Fibroblast of skin of back (primary cell): ENCODE measurements at regions not wholly inside any gene's neighbourhood (a gene's known extent, or its start where the extent isn't known, plus 50 kb on each side); places are given as distances from the start of the nearest gene placed in this dataset.

ENCODE experiments used
- DNase-seq: peaks from one replicate; pipeline ENCODE4 v3.0.0-alpha.2; 2013

GRCh38 chr18:57991552-57991951 is 52.5 kb upstream of the NEDD4L start:
- no peak for DNase-seq

- DNase-seq, result no peak
Measured at GRCh38 chr18:57989536-57989935, 54.5 kb upstream of the NEDD4L start.

DNA sequence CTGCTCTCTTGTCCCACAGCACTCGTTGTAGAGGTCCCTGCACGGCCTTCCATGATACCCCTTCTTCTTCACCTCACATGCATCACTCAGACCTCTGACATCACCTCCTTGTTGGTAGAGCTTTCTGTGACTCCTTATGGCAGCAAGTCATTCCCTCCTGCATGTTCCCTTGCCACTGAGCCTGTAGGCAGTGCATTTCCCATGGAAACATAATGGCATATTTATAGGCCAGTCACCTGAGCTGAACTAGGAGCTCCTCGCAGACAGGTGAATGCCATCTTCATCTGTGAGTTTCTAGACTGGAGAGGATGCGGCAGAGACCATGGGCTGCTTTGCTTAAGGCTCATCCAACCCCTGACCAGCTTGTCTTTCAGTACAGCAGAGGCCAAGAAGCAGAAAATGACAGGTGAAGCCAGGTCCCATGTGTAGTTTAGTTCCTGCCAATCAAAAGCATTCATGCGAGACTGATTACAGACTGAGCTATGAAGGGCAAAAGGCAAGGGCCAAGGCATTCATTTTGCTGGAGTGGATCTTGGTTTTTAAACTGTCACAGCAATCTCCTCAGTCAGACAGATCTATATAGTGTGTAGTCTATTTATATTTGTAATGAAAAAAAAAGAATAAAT is 59.4 kb upstream of the NEDD4L start:
- DNase-seq, result no peak

GRCh38 chr18:57983965-57984364 is 60.1 kb upstream of the NEDD4L start:
- DNase-seq, result no peak

DNA sequence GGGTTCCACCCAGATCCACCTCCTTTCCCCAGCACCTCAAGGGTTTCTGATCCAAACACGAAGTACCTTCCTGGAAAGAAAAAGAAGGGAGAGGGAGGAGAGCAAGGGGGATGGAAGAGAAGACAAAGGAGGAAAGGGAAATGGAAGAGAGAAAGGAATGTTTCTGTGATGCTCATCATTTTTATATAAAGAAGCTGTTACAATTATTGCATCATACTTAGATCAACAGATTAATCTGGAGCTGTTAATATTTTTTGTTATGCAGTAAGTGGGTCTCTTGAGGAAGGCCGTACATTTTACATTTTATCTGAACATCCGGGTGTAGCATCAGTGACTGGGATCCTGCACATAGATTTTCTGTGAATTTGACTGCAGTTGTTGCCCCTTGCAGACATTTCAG is 60.6 kb upstream of the NEDD4L start:
- DNase-seq, result no peak

- DNase-seq, result no peak
Measured at GRCh38 chr18:57982372-57983021, 61.5 kb upstream of the NEDD4L start.

DNA sequence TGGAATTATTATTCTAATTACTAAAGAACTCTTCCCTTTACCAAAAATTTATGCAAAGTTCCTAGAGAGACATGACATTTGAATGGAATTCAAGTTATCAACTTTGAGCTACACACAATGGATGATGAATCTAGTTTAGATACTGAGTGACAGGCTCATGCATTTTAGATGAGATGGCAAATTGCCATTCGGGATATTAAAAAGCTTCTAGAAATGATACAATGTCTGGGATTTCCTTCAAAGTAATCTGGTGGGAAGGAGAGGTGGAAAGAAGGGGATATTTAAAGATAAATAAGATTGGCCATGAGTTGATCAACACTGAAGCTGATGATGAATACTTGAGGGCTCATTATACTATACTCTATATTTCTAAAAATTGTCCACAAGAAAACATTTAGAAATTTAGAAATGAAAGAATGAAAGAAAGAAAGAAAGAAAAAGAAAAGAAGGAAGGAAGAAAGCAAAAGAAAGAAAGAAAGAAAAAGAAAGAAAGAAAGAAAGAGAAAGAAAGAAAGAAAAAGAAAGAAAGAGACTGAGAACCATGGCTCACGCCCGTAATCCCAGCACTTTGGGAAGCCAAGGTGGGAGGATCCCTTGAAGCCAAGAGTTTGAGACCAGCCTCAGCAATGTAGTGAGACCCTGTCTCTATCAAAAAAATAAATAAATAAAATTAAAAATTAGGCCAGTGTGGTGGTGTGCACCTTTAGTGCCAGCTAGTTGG is 62.6 kb upstream of the NEDD4L start:
- no peak for DNase-seq

DNA sequence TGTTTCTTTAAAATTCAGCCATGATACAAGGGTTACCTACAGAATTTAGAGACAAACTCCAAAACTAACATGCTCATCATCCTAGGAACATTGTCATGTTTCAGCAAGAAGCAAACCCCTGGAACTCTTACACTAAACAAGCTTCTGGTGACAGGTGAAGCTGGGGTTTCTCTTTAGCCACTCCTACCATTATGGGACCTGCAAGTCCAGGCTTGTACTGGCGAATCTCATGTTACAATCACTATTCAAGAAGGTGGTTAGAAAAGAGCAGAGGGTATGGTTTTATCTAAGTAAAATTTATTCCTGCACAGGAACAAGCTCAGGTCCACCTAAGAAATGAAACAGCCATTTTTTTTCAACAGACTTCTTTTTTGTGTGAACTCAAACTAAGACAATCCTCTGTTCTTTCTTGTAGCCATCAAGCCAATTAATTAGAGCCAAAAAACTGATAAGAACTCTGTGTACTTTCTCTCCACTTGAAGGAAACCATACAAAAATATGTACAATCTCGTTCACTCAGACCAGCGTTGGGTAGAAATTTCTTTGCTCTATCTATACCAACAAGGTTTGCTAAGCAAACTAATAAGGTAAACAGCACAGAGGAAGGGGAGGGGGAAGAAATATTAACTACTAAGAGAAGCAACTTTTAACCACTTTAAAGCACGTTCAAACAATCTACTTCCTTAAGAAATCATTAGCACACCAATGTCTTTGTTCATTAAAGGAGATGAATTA is 63.3 kb upstream of the NEDD4L start:
- DNase-seq, result no peak

GRCh38 chr18:57976230-57976773 is 67.7 kb upstream of the NEDD4L start:
- no peak for DNase-seq

DNA sequence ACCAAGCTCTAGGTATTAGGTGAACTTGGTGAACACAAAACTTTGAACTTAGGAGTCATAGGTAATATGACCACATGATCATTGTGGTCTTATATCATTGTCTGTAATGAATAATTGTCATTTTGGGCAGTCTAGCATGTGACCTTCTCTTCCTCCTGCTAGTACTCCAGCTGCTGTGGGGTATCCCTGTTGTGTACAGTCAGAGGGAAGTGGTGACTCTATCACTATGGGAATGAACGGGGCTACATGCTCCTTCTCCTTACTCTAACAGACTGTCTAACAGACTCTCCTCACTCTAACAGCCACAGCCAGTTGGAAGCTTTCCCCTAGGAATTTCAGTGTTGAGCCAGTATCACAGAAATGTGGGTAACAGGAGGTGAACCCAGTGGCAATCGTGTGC is 68.2 kb upstream of the NEDD4L start:
- no peak for DNase-seq

- no peak for DNase-seq
Measured at GRCh38 chr18:57974585-57975265, 69.3 kb upstream of the NEDD4L start.

GRCh38 chr18:57973889-57974288 is 70.1 kb upstream of the NEDD4L start:
- DNase-seq, result no peak

- no peak for DNase-seq
Measured at GRCh38 chr18:57970356-57971095, 73.5 kb upstream of the NEDD4L start.

DNA sequence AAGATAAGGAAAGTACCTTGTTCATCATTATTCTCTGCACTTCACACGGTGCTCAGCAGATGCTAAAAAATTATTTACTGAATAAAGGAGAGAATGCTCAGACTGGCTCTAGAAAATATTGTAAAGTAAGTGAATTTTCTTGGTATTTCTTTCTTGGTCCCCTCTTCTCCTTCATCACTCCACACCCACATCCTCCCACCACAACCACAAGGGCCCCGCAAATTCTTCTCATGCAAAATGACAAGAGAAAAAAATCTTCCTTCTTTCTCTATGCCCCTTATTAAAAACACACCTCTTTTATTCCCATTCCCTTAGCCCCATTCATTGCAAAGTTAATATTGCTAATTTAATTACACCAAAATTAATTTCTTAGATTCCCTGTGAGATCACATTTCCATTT is 74.2 kb upstream of the NEDD4L start:
- no peak for DNase-seq

- DNase-seq, result no peak
Measured at GRCh38 chr18:57965246-57965645, 78.8 kb upstream of the NEDD4L start.

GRCh38 chr18:57961876-57962505 is 82.0 kb upstream of the NEDD4L start:
- peak; percentile 53 for DNase-seq

DNA sequence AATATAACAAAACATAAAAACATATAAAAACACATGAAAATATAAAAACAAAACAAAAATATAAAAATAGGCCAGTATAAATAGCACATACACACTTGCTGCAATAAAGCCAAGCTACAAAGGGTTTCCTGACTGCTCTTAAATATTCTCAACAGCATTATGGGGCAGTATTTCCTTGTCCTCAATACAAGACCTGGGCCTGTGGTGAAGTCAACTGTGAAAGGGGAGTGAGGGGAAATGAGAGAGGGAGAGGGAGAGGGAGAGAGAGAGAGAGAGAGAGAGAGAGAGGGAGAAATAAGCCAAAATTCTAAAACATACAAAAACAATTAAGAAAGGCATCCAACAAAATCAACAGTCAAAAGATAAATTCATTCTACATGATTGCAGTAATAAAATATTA is 82.6 kb upstream of the NEDD4L start:
- DNase-seq, result no peak

GRCh38 chr18:57959278-57959677 is 84.7 kb upstream of the NEDD4L start:
- peak; percentile 59 for DNase-seq

- no peak for DNase-seq
Measured at GRCh38 chr18:57957210-57957609, 86.8 kb upstream of the NEDD4L start.

DNA sequence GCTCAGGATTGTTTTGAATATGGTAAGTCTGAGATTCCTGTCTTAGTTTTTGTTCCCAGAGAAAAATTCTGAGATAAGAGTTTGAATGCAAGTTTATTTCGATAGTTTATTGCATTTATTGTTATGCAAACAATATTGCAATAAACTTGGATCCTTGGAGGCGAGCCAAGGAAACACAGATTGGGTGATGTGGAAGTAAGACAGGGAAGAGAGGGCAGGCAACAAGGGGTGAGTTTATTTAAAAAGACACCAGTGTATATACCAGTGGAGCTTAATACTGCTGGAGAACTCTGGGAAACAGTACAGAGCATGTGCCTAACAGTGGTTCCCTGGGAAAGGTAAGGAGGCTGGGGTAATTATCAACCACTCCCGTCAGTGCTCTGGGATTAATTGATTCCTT is 87.5 kb upstream of the NEDD4L start:
- no peak for DNase-seq

DNA sequence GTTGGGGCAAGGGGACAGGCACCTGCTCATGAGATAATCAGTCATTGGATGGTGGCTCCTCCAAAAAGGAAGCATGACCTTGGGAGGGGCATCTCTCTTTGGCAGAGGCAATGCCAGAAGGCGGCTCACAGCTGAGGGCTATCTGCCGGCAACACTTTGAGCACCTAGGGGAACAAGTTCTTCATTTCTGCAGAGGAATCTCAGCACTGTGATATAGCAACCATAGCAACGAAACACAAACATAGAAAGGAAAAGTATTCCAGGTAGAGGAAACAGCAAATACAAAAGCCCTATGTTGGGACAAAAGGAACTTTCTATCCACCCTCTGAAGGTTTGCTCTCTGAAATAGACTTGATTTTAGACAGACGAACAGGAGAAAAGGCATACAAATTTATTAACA is 89.1 kb upstream of the NEDD4L start:
- no peak for DNase-seq
